IPS DF 6.9 (cell line): ENCODE measurements at regions not wholly inside any gene's neighbourhood (a gene's known extent, or its start where the extent isn't known, plus 50 kb on each side); places are given as distances from the start of the nearest gene placed in this dataset.
"Not testable (repeated sequence)": the region's sequence is repeated elsewhere in the genome, so short reads cannot be mapped to it uniquely, and the experiment has no call there.

ENCODE experiments used
- DNase-seq: peaks from one replicate; pipeline ENCODE4 v3.0.0-alpha.2; 2013; ENCODE audit warnings: low read depth, low spot score
- H3K27ac ChIP-seq: one replicate; pipeline ENCODE4 v1.5.1; 2013; ENCODE audit warnings: low read length, control low read depth
- H3K27me3 ChIP-seq: 2 replicates; pipeline ENCODE4 v1.6.1; 2013; ENCODE audit warnings: mild to moderate bottlenecking, low read length; ENCODE audit not compliant: control insufficient read depth, insufficient read depth
- H3K36me3 ChIP-seq: 2 replicates; pipeline ENCODE4 v1.6.1; 2013; ENCODE audit warnings: low read length; ENCODE audit not compliant: control insufficient read depth, insufficient read depth
- H3K4me1 ChIP-seq: 2 replicates; pipeline ENCODE4 v1.6.1; 2013; ENCODE audit warnings: low read length; ENCODE audit not compliant: control insufficient read depth, insufficient read depth
- H3K4me3 ChIP-seq: 2 replicates; pipeline ENCODE4 v1.5.1; 2013; ENCODE audit warnings: mild to moderate bottlenecking, low read length
- H3K9me3 ChIP-seq: 2 replicates; pipeline ENCODE4 v1.6.1; 2013; ENCODE audit warnings: low read length, inconsistent platforms; ENCODE audit not compliant: control insufficient read depth, insufficient read depth
- WGBS: extraction: QIAGEN DNeasy Blood & Tissue Kit; methylation state at CpG from one replicate; pipeline ENCODE4 v1.1.7; 2013; ENCODE audit warnings: mixed read lengths, missing lambda C conversion rate; ENCODE audit not compliant: insufficient read length, insufficient coverage; 5-methylcytosine and 5-hydroxymethylcytosine counted together

- no peak overlapping the region for H3K4me3 ChIP-seq
- no peaks in the 10 kb centered on the region for H3K9me3 ChIP-seq
- no peak for DNase-seq
- WGBS: no CpG with 5 or more reads among the region's 2 CpGs
- no peaks in the 10 kb centered on the region for H3K36me3 ChIP-seq
- H3K27me3 ChIP-seq: no peaks in the 10 kb centered on the region
- H3K4me1 ChIP-seq: no peaks in the 10 kb centered on the region
- no peak overlapping the region for H3K27ac ChIP-seq
These were observed 732.5 kb upstream of the AGA start for GRCh38 chr4:178174756-178175155.

GRCh38 chr4:178185517-178185916, 743.3 kb upstream of the AGA start:
- H3K4me1 ChIP-seq: no peaks in the 10 kb centered on the region
- no peak for DNase-seq
- H3K27me3 ChIP-seq: no peaks in the 10 kb centered on the region
- H3K9me3 ChIP-seq: no peaks in the 10 kb centered on the region
- H3K36me3 ChIP-seq: no peaks in the 10 kb centered on the region
- no peak overlapping the region for H3K27ac ChIP-seq
- no CpG with 5 or more reads among the region's 3 CpGs for WGBS
- no peak overlapping the region for H3K4me3 ChIP-seq

DNA sequence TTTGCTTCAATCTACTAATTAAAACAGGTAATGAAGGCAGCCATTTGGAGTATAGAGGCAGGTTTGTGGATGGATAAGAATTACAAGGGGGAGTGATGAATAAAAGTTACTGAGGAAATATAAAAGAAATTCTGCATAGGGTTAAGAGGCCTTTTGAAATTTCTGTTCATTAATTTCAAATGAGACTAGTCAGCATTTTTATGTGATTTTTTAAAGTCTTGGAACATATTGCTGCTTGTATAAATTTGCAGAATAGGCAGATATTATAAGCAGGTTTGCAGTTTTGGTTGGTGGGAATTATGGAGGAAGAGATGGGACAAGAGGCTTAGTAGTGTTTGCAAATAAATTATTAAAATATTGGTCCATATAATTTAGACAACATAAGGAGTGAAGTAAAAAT, 750.4 kb upstream of the AGA start:
- Histone ChIP-seq H3K4me3 (no peak overlapping the region), H3K36me3 (no peaks in the 10 kb centered on the region)

DNA sequence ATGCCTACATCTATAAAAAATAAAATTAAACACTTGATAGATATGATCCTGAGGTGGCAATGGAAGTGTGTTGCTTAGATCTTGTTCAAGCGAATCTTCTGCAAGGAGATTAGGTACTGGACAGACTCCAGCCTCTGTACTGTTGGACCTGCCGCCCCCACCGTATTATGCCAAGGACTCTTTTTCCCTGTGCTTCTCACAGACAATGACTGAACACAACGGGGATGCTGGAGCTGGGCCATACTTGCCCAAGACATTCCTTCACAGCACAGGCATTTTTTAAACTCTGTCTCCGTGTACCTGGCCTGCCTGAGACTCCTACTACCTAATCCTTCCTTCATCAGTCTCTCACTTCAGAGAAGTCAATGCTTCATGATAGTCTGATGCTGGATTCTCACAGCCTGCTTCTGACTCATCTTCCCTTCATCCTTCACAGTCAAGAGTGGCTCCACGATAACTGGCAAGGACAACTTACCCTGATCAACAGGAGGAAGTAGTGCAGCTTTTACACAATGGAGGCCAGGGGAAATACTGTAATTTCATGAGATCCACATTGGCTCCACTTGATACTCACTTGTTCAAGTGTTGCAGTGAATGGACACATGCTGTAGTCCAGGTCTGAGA, 754.6 kb upstream of the AGA start:
- H3K4me1 ChIP-seq: no peaks in the 10 kb centered on the region
- H3K36me3 ChIP-seq: no peaks in the 10 kb centered on the region
- WGBS: no CpG with 5 or more reads among the region's 6 CpGs
- no peak overlapping the region for H3K27ac ChIP-seq
- no peak overlapping the region for H3K4me3 ChIP-seq
- no peak for DNase-seq
- H3K27me3 ChIP-seq: no peaks in the 10 kb centered on the region
- H3K9me3 ChIP-seq: no peaks in the 10 kb centered on the region

More for the DNA sequence above, 750.4 kb upstream of the AGA start:
- no peak for DNase-seq
- Histone ChIP-seq H3K27ac (no peak overlapping the region), H3K27me3 (no peaks in the 10 kb centered on the region), H3K9me3 (no peaks in the 10 kb centered on the region), H3K4me1 (no peaks in the 10 kb centered on the region)

- no peaks in the 10 kb centered on the region for H3K9me3 ChIP-seq
- no peak for DNase-seq
- H3K36me3 ChIP-seq: no peaks in the 10 kb centered on the region
- H3K4me3 ChIP-seq: no peak overlapping the region
- no peaks in the 10 kb centered on the region for H3K27me3 ChIP-seq
- no peak overlapping the region for H3K27ac ChIP-seq
- no peaks in the 10 kb centered on the region for H3K4me1 ChIP-seq
These were observed 756.5 kb upstream of the AGA start for GRCh38 chr4:178198691-178199090.

- no CpG with 5 or more reads among the region's 1 CpG for WGBS
- no peaks in the 10 kb centered on the region for H3K27me3 ChIP-seq
- H3K4me3 ChIP-seq: no peak overlapping the region
- no peaks in the 10 kb centered on the region for H3K36me3 ChIP-seq
- no peak for DNase-seq
- H3K4me1 ChIP-seq: no peaks in the 10 kb centered on the region
- H3K27ac ChIP-seq: no peak overlapping the region
- no peaks in the 10 kb centered on the region; the same call in 1 of the 2 replicates for H3K9me3 ChIP-seq
These were observed 760.2 kb upstream of the AGA start for GRCh38 chr4:178202422-178202821.

GRCh38 chr4:178205826-178206225, 763.6 kb upstream of the AGA start:
- DNase-seq: no peak
- 100% methylated on average over 1 of the region's 1 CpG for WGBS

DNA sequence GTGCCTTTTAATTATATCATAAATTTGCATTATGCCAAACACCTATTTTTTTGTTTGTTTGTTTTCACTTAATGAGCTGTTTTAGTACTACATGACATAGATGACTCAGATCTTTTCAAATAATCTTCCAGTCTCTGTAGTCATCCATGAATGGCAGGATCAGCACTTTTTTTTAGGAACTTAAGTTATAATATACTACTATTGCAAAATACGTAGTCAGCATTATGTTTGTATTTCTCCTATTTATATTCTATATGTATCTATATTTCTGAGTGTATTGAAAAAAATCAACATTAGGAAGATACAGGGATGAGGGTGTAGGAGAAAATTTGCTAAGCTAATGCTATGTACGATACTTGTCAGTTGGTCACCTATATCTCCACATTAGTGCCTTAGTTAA, 773.1 kb upstream of the AGA start:
- H3K27ac ChIP-seq: no peak overlapping the region
- H3K4me1 ChIP-seq: no peaks in the 10 kb centered on the region
- no peaks in the 10 kb centered on the region for H3K9me3 ChIP-seq
- no CpG with 5 or more reads among the region's 2 CpGs for WGBS
- no peak for DNase-seq
- H3K4me3 ChIP-seq: no peak overlapping the region
- no peaks in the 10 kb centered on the region for H3K36me3 ChIP-seq
- no peaks in the 10 kb centered on the region for H3K27me3 ChIP-seq

More at GRCh38 chr4:178205826-178206225, 763.6 kb upstream of the AGA start:
- Histone ChIP-seq H3K4me3 (no peak overlapping the region), H3K4me1 (no peaks in the 10 kb centered on the region), H3K27ac (no peak overlapping the region), H3K36me3 (no peaks in the 10 kb centered on the region), H3K9me3 (no peaks in the 10 kb centered on the region; the same call in 1 of the 2 replicates), H3K27me3 (no peaks in the 10 kb centered on the region)

DNA sequence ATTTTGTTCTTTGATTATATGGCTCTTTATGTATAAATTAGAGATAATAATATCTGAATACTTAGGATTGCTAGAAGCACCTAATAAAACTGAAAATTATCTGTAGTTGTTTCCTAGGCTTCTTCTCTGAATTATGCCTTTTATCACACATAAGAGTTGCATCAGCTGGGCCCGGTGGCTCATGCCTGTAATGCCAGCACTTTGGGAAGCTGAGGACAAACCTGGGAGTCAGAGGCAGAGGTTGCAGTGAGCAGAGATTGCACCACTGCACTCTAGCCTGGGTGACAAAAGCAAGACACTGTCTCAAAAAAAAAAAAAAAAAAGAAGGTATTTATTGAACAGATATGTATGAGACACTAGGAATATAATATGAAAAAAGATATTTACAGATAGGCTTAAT, 773.5 kb upstream of the AGA start:
- DNase-seq: no peak
- H3K9me3 ChIP-seq: no peaks in the 10 kb centered on the region
- WGBS: no CpG with 5 or more reads among the region's 1 CpG
- no peaks in the 10 kb centered on the region for H3K36me3 ChIP-seq
- no peaks in the 10 kb centered on the region for H3K27me3 ChIP-seq
- no peak overlapping the region for H3K4me3 ChIP-seq
- no peaks in the 10 kb centered on the region for H3K4me1 ChIP-seq
- no peak overlapping the region for H3K27ac ChIP-seq

DNA sequence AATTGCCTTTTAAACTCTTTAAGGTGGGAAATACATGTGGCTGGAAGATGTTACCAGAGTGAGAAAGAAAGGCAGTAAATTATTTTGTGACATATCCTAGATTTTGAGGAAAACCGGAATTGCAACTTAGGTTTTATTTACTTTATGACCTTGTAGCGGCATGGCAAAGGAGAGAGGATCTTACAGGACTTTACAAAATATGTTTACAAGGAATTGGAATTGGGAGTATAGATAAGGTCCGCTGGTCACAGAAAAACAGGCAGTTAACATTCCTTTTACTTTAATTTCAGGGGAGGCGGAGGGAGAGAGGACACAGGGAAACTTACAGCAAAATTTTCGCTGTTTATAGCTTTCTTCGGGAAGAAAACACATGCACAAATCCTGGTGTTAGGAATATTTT, 784.2 kb upstream of the AGA start:
- WGBS: no CpG with 5 or more reads among the region's 6 CpGs
- H3K4me1 ChIP-seq, H3K9me3 ChIP-seq, H3K27ac ChIP-seq, H3K4me3 ChIP-seq, DNase-seq, H3K36me3 ChIP-seq, H3K27me3 ChIP-seq: not testable (repeated sequence)

- Histone ChIP-seq H3K4me3 (no peak overlapping the region), H3K4me1 (no peaks in the 10 kb centered on the region)
These were observed 791.7 kb upstream of the AGA start for GRCh38 chr4:178233906-178234305.

More at GRCh38 chr4:178233906-178234305, 791.7 kb upstream of the AGA start:
- no peaks in the 10 kb centered on the region for H3K9me3 ChIP-seq
- no peak overlapping the region for H3K27ac ChIP-seq
- no peaks in the 10 kb centered on the region for H3K27me3 ChIP-seq
- H3K36me3 ChIP-seq: no peaks in the 10 kb centered on the region
- DNase-seq: no peak
